DND-41 (cell line): ENCODE measurements at regions not wholly inside any gene's neighbourhood (a gene's known extent, or its start where the extent isn't known, plus 50 kb on each side); places are given as distances from the start of the nearest gene placed in this dataset.

Experiments
- CTCF ChIP-seq: IDR thresholded peaks from 2 replicates; pipeline ENCODE4 v1.5.1; 2012; ENCODE audit warnings: borderline replicate concordance, low read length, moderate library complexity, mild to moderate bottlenecking; ENCODE audit not compliant: poor library complexity, severe bottlenecking; ENCODE audit errors: extremely low read depth
- EZH2 ChIP-seq: IDR thresholded peaks from 3 replicates; pipeline ENCODE4 v1.6.1; 2012; ENCODE audit warnings: borderline replicate concordance, low read depth, mild to moderate bottlenecking, moderate library complexity, low read length, inconsistent platforms; ENCODE audit not compliant: severe bottlenecking

- TF ChIP-seq CTCF = no peak
- no peak for TF ChIP-seq EZH2
Measured at GRCh38 chr14:99345472-99345871, 73.5 kb upstream of the BCL11B start.
